Colon (tissue), 2 donors: ENCODE measurements at regions not wholly inside any gene's neighbourhood (a gene's known extent, or its start where the extent isn't known, plus 50 kb on each side); places are given as distances from the start of the nearest gene placed in this dataset.

Experiments used
- FAIRE-seq: peaks from 2 replicates; lab custom pipeline; 2012; peaks lifted over from hg19 to GRCh38; lab: Jason Lieb, UNC
- donor health status: control.
- donor health status: control.

GRCh38 chr3:40858364-40859115 lies 333.8 kb downstream of the ZNF621 start:
- no peak for FAIRE-seq

GRCh38 chr3:40862946-40863345 lies 336.4 kb upstream of the CTNNB1 start:
- no peak for FAIRE-seq

GRCh38 chr3:40864146-40864782 lies 335.0 kb upstream of the CTNNB1 start:
- no peak for FAIRE-seq

- no peak for FAIRE-seq
Measured at GRCh38 chr3:40864915-40865314, 334.4 kb upstream of the CTNNB1 start.

- no peak for FAIRE-seq
Measured at GRCh38 chr3:40867797-40868196, 331.5 kb upstream of the CTNNB1 start.

GRCh38 chr3:40869013-40869412 lies 330.3 kb upstream of the CTNNB1 start:
- FAIRE-seq = no peak

- no peak for FAIRE-seq
Measured at GRCh38 chr3:40869939-40870338, 329.4 kb upstream of the CTNNB1 start.

- FAIRE-seq = no peak
Measured at GRCh38 chr3:40871394-40871793, 327.9 kb upstream of the CTNNB1 start.

- no peak for FAIRE-seq
Measured at GRCh38 chr3:40872258-40872920, 326.9 kb upstream of the CTNNB1 start.

- FAIRE-seq = no peak
Measured at GRCh38 chr3:40873476-40873875, 325.8 kb upstream of the CTNNB1 start.

- FAIRE-seq = no peak
Measured at GRCh38 chr3:40873934-40874699, 325.2 kb upstream of the CTNNB1 start.

- no peak for FAIRE-seq
Measured at GRCh38 chr3:40875581-40875980, 323.7 kb upstream of the CTNNB1 start.

- FAIRE-seq = no peak
Measured at GRCh38 chr3:40876009-40876408, 323.3 kb upstream of the CTNNB1 start.

- no peak for FAIRE-seq
Measured at GRCh38 chr3:40876496-40876895, 322.8 kb upstream of the CTNNB1 start.

- FAIRE-seq = no peak
Measured at GRCh38 chr3:40877631-40878463, 321.5 kb upstream of the CTNNB1 start.

- no peak for FAIRE-seq
Measured at GRCh38 chr3:40878464-40878905, 320.8 kb upstream of the CTNNB1 start.

GRCh38 chr3:40885430-40885829 lies 313.9 kb upstream of the CTNNB1 start:
- FAIRE-seq = no peak

GRCh38 chr3:40886660-40887425 lies 312.5 kb upstream of the CTNNB1 start:
- FAIRE-seq = no peak

GRCh38 chr3:40891186-40891585 lies 308.1 kb upstream of the CTNNB1 start:
- no peak for FAIRE-seq

- no peak for FAIRE-seq
Measured at GRCh38 chr3:40895109-40895508, 304.2 kb upstream of the CTNNB1 start.

- no peak for FAIRE-seq
Measured at GRCh38 chr3:40899286-40899712, 300.0 kb upstream of the CTNNB1 start.
